Chondrocyte (in vitro differentiated cells): ENCODE measurements at regions not wholly inside any gene's neighbourhood (a gene's known extent, or its start where the extent isn't known, plus 50 kb on each side); places are given as distances from the start of the nearest gene placed in this dataset.

Experiments used
- DNase-seq: peaks from one replicate; pipeline ENCODE4 v3.0.0; 2021; ENCODE audit warnings: mixed read lengths, low spot score
- H3K27ac Mint-ChIP-seq: one replicate; pipeline ENCODE4 v1.8.0; 2021; ENCODE audit warnings: mild to moderate bottlenecking, moderate library complexity, mixed read lengths; ENCODE audit not compliant: unreplicated experiment
- H3K27me3 Mint-ChIP-seq: 2 replicates; pipeline ENCODE4 v1.8.0; 2021; ENCODE audit warnings: low read depth, mixed read lengths
- H3K36me3 Mint-ChIP-seq: 2 replicates; pipeline ENCODE4 v1.8.0; 2021; ENCODE audit warnings: low read depth, mixed read lengths
- H3K4me1 Mint-ChIP-seq: 2 replicates; pipeline ENCODE4 v1.8.0; 2021; ENCODE audit warnings: low read depth, mild to moderate bottlenecking, mixed read lengths
- H3K4me3 Mint-ChIP-seq: one replicate; pipeline ENCODE4 v1.8.0; 2021; ENCODE audit warnings: mild to moderate bottlenecking, moderate library complexity, mixed read lengths; ENCODE audit not compliant: unreplicated experiment
- H3K9me3 Mint-ChIP-seq: 2 replicates; pipeline ENCODE4 v1.8.0; 2021; ENCODE audit warnings: low read depth, mixed read lengths
- TF ChIP-seq, protein P1 (sequence below): fragments of 200-600 bp; sonication (generic); IDR thresholded peaks from 2 replicates; pipeline ENCODE4 v1.5.0; 2021; ENCODE audit warnings: antibody characterized with exemption, mild to moderate bottlenecking, moderate library complexity

DNA sequence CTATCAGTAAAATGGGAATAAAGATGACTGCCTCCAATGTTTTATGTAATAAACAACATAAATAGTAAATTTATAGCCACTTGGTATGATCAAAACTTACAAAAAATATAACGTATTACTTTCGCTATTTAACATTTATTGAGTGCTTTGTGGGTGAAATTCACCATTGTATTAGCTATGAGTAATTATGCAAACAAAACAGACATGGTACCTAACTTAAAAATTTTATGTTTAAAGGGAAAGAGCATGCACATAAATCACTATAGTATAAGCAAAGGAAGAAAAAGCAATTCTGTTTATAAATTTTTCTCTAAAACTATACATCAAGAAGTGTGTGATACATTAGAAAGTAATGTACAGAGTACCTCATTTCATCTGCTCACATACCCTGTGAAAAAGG, 1046.2 kb downstream of the NCAM2 start:
- no peak overlapping the region for H3K4me3 Mint-ChIP-seq
- H3K4me1 Mint-ChIP-seq = no peaks in the 10 kb centered on the region
- H3K27ac Mint-ChIP-seq = no peak overlapping the region
- H3K27me3 Mint-ChIP-seq = no peaks in the 10 kb centered on the region
- H3K36me3 Mint-ChIP-seq = no peaks in the 10 kb centered on the region
- peaks cover 3% of the 10 kb centered on the region for H3K9me3 Mint-ChIP-seq
- no peak for DNase-seq
- TF ChIP-seq, protein P1, sequence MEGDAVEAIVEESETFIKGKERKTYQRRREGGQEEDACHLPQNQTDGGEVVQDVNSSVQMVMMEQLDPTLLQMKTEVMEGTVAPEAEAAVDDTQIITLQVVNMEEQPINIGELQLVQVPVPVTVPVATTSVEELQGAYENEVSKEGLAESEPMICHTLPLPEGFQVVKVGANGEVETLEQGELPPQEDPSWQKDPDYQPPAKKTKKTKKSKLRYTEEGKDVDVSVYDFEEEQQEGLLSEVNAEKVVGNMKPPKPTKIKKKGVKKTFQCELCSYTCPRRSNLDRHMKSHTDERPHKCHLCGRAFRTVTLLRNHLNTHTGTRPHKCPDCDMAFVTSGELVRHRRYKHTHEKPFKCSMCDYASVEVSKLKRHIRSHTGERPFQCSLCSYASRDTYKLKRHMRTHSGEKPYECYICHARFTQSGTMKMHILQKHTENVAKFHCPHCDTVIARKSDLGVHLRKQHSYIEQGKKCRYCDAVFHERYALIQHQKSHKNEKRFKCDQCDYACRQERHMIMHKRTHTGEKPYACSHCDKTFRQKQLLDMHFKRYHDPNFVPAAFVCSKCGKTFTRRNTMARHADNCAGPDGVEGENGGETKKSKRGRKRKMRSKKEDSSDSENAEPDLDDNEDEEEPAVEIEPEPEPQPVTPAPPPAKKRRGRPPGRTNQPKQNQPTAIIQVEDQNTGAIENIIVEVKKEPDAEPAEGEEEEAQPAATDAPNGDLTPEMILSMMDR = no peak

DNA sequence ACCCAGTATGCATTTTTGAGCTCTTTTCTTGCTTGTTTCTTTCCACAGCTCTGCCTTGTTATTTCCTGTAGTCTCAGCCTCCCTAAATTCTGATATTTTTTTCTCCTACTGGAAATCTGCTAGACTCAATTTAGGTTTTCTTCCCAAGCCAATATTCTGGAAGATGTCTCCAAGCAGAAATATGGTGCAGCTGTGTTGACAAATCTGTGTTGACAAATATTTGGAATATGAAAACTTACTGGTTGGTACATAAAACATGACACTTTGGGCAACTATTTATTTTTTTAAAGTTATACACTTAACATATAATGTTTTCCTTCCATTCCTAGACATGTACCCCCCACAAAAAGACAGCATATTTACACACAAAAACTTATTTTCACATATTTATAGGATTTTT, 1048.4 kb downstream of the NCAM2 start:
- Mint-ChIP-seq H3K9me3 (no peaks in the 10 kb centered on the region), H3K4me1 (no peaks in the 10 kb centered on the region), H3K36me3 (no peaks in the 10 kb centered on the region), H3K27ac (no peak overlapping the region), H3K4me3 (no peak overlapping the region), H3K27me3 (no peaks in the 10 kb centered on the region)
- TF ChIP-seq, protein P1 = no peak
- DNase-seq = no peak

DNA sequence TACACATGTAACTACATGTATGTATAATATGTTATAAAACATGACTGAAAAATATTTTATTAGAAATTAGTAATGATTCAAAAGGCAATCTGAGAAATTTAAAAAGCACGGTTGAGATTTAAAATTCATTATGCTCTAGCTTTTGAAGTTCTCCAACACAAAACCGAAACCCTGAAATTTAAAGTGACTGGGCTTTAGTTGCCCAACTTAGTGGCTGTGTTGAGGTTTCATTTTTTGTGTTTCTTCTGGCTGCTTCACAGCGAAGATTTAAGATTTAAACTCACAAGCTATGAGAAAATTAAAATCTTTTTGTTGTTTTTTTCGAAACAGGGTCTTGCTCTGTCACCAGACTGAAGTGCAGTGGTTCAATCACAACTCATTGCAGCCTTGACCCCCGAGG, 1058.7 kb downstream of the NCAM2 start:
- no peak overlapping the region for H3K27ac Mint-ChIP-seq
- H3K4me1 Mint-ChIP-seq = no peaks in the 10 kb centered on the region
- no peak overlapping the region for H3K4me3 Mint-ChIP-seq
- peaks cover 4% of the 10 kb centered on the region for H3K9me3 Mint-ChIP-seq
- no peak for DNase-seq
- H3K27me3 Mint-ChIP-seq = no peaks in the 10 kb centered on the region
- TF ChIP-seq, protein P1 = no peak
- H3K36me3 Mint-ChIP-seq = no peaks in the 10 kb centered on the region

DNA sequence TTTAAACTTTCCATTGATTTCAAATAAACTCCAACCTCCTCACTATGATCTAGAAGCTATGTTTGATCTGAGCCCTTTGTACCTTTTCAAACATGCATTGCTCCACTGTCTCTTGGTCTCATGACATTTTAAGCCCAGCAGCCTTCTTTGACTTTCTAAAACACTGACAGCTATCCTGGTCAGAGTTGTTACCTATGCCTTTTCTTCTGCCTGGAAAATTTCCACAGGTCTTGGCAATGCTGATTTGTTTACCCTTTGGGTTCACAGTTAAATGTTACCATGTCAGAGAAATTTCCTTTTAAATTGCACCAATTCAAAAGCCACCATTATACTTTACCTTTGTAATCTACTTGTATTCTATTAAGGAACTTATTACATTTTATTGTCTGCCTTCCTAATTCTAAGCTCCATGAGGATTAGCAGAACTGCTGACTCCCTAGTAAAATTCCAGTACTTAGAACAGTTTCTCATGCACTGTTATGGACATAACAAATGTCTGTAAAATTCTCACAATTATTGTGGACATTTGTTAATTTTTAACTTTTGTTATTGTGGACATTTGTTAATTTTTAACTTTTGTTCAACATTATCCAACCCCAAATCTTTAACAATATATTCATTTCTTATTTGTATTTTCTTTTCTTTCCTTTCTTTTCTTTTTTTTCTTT, 1064.4 kb downstream of the NCAM2 start:
- TF ChIP-seq, protein P1 = no peak
- Mint-ChIP-seq H3K9me3 (peaks cover 10% of the 10 kb centered on the region), H3K4me3 (no peak overlapping the region), H3K4me1 (no peaks in the 10 kb centered on the region), H3K27ac (no peak overlapping the region), H3K36me3 (no peaks in the 10 kb centered on the region), H3K27me3 (no peaks in the 10 kb centered on the region)
- no peak for DNase-seq

DNA sequence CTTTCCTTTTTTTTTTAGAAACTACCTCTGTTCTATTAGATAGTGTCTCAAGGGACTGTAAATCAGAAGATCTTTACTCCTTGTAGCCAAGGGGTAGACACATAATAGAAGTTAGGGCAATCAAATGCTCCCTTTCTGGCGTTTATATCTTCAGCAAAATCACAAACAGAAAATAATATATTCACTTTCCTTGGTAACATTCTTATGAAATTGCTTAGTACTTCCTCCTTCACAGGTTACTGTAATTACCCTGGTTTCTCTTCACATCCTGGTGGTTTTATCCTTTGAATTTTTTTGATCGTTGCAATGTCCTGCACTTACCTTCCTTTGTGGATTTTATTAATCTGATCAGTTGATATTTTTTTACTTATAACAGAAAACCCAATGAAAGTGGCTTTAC, 1064.9 kb downstream of the NCAM2 start:
- Mint-ChIP-seq H3K4me1 (no peaks in the 10 kb centered on the region), H3K27ac (no peak overlapping the region)

More for the DNA sequence above, 1064.9 kb downstream of the NCAM2 start:
- no peak for DNase-seq
- no peaks in the 10 kb centered on the region for H3K36me3 Mint-ChIP-seq
- TF ChIP-seq, protein P1 = no peak
- no peak overlapping the region for H3K4me3 Mint-ChIP-seq
- no peaks in the 10 kb centered on the region for H3K27me3 Mint-ChIP-seq
- H3K9me3 Mint-ChIP-seq = peaks cover 10% of the 10 kb centered on the region
